Endothelial cell of umbilical vein (primary cell): ENCODE measurements at regions not wholly inside any gene's neighbourhood (a gene's known extent, or its start where the extent isn't known, plus 50 kb on each side); places are given as distances from the start of the nearest gene placed in this dataset.

Source experiments
- BruUV-seq: library from RNA; stranded (reverse); fragments of 400-500 nt; replicated peaks from 2 replicates; lab custom pipeline; 2021; lab: Mats Ljungman, UMichigan
- CTCF ChIA-PET: fragments of 300-600, 350-600 bp; sonication (Branson Sonifier 250); formaldehyde crosslinking; loops from one replicate; lab custom pipeline; 2021; ENCODE audit warnings: antibody characterized with exemption, inconsistent platforms; lab: Charles Lee
- POLR2A ChIA-PET: fragments of 300-600, 350-600 bp; sonication (Branson Sonifier 250); formaldehyde crosslinking; loops from one replicate; lab custom pipeline; 2021; ENCODE audit warnings: antibody characterized with exemption, inconsistent platforms; lab: Charles Lee
- DNase-seq: peaks from one replicate; pipeline ENCODE4 v3.0.0-alpha.2; 2011; ENCODE audit warnings: low read depth, low spot score
- FAIRE-seq: peaks from 2 replicates; lab custom pipeline; 2011; peaks lifted over from hg19 to GRCh38; lab: Jason Lieb, UNC
- H2AFZ ChIP-seq: 2 replicates; pipeline ENCODE4 v1.6.0; 2012; ENCODE audit warnings: low read depth, low read length, control low read depth, inconsistent platforms
- H3K27ac ChIP-seq: 2 replicates; pipeline ENCODE4 v1.5.1; 2011; ENCODE audit warnings: low read depth, mild to moderate bottlenecking, control low read depth, low read length, moderate library complexity; ENCODE audit not compliant: insufficient read depth
- H3K27me3 ChIP-seq, 2 experiments: 2 replicates each; pipeline versions ENCODE4 v1.6.0 to v1.6.1; 2011; ENCODE audit warnings: low read length in 2 of 2, mixed read lengths in 1 of 2; ENCODE audit not compliant: control insufficient read depth in 2 of 2, insufficient read depth in 2 of 2
- H3K36me3 ChIP-seq, 2 experiments: 2 replicates in 1 of 2; 3 replicates in 1 of 2; pipeline ENCODE4 v1.5.1; 2011; ENCODE audit warnings: low read length in 2 of 2, mild to moderate bottlenecking in 1 of 2, moderate library complexity in 1 of 2; ENCODE audit not compliant: control insufficient read depth in 2 of 2, insufficient read depth in 2 of 2; ENCODE audit errors: extremely low read depth in 1 of 2
- H3K4me1 ChIP-seq: 3 replicates; pipeline ENCODE4 v1.5.1; 2011; ENCODE audit warnings: mild to moderate bottlenecking, low read length; ENCODE audit not compliant: control insufficient read depth, insufficient read depth; ENCODE audit errors: extremely low read depth
- H3K4me2 ChIP-seq: 2 replicates; pipeline ENCODE4 v1.6.1; 2011; ENCODE audit warnings: low read length, control low read depth, mixed read lengths; ENCODE audit not compliant: insufficient read depth
- H3K4me3 ChIP-seq, 3 experiments: fragments of 200-600 bp in 1 of 3; sonication (generic), shearing (Covaris generic) in 1 of 3; replicated peaks in 1 of 3; 2 replicates each; pipeline ENCODE4 v1.5.1; 2011 to 2016; ENCODE audit warnings: control low read depth in 3 of 3, low read length in 3 of 3, mild to moderate bottlenecking in 2 of 3, inconsistent platforms in 1 of 3, low read depth in 1 of 3, moderate library complexity in 1 of 3; ENCODE audit not compliant: insufficient read depth in 1 of 3
- H3K79me2 ChIP-seq: 2 replicates; pipeline ENCODE4 v1.6.0; 2012; ENCODE audit warnings: low read length, inconsistent platforms; ENCODE audit not compliant: control insufficient read depth, insufficient read depth
- H3K9ac ChIP-seq: replicated peaks from 2 replicates; pipeline ENCODE3; 2011; ENCODE audit warnings: low read length, control low read depth; ENCODE audit not compliant: insufficient read depth; ENCODE audit errors: extremely low read depth
- H3K9me1 ChIP-seq: replicated peaks from 3 replicates; pipeline ENCODE4 v1.6.0; 2011; ENCODE audit warnings: mild to moderate bottlenecking, low read length; ENCODE audit not compliant: control insufficient read depth, insufficient read depth; ENCODE audit errors: extremely low read depth
- H3K9me3 ChIP-seq: replicated peaks from 2 replicates; pipeline ENCODE4 v1.5.1; 2012; ENCODE audit warnings: low read length, inconsistent platforms; ENCODE audit not compliant: control insufficient read depth, insufficient read depth
- H4K20me1 ChIP-seq: replicated peaks from 2 replicates; pipeline ENCODE3; 2011; ENCODE audit warnings: mild to moderate bottlenecking, low read length; ENCODE audit not compliant: control insufficient read depth, insufficient read depth; ENCODE audit errors: extremely low read depth
- EZH2 ChIP-seq: IDR thresholded peaks from 2 replicates; pipeline ENCODE4 v1.6.1; 2012; ENCODE audit warnings: borderline replicate concordance, low read depth, mild to moderate bottlenecking, moderate library complexity, low read length, inconsistent platforms; ENCODE audit not compliant: severe bottlenecking
- FOS ChIP-seq: IDR thresholded peaks from 2 replicates; pipeline ENCODE4 v1.6.1; 2011; ENCODE audit warnings: mild to moderate bottlenecking, low read length, moderate library complexity, borderline replicate concordance; ENCODE audit not compliant: insufficient read depth
- GATA2 ChIP-seq: IDR thresholded peaks from 2 replicates; pipeline ENCODE4 v1.7.0; 2011; ENCODE audit warnings: low read depth, mild to moderate bottlenecking, moderate library complexity, mixed read lengths, low read length; ENCODE audit not compliant: insufficient read length, insufficient read depth
- JUN ChIP-seq: IDR thresholded peaks from 2 replicates; pipeline ENCODE4 v1.6.1; 2011; ENCODE audit warnings: borderline replicate concordance, low read depth; ENCODE audit not compliant: insufficient read length, insufficient read depth
- MYC ChIP-seq: IDR thresholded peaks from one replicate; pipeline ENCODE4 v1.6.1; 2011; ENCODE audit warnings: mild to moderate bottlenecking, low read depth, low read length
- POLR2A ChIP-seq: IDR thresholded peaks from 2 replicates; pipeline ENCODE4 v1.6.1; 2012; ENCODE audit warnings: low read depth, mild to moderate bottlenecking, control low read depth, low read length
- POLR2AphosphoS5 ChIP-seq: IDR thresholded peaks from 2 replicates; pipeline ENCODE4 v1.6.1; 2012; ENCODE audit warnings: low read depth, mild to moderate bottlenecking, control low read depth, low read length, moderate library complexity; ENCODE audit not compliant: insufficient read depth
- dilution Hi-C: fragments of 300-500 bp; cut with MboI; formaldehyde crosslinking; loops from one replicate; pipeline ENCODE4 v1.15.0; 2019; ENCODE audit warnings: low sequenced_read_pairs; ENCODE audit not compliant: extremely low pct_ligation_motif_present
- intact Hi-C: fragments of 100-400 bp; cut with micrococcal nuclease; formaldehyde crosslinking; loops from one replicate; pipeline ENCODE4 v1.10.0; 2022
- TF ChIP-seq, protein P1 (sequence below), 2 donors: IDR thresholded peaks; 1 replicate in 1 of 2; 2 replicates in 1 of 2; pipeline ENCODE4 v1.5.1; 2011; ENCODE audit warnings: low read length in 2 of 2, mild to moderate bottlenecking in 2 of 2, moderate library complexity in 2 of 2, control low read depth in 1 of 2, inconsistent platforms in 1 of 2, low read depth in 1 of 2; ENCODE audit not compliant: insufficient read depth in 1 of 2; ENCODE audit errors: extremely low read depth in 1 of 2
- TF ChIP-seq, protein P2 (sequence below): IDR thresholded peaks from 2 replicates; pipeline ENCODE4 v1.6.1; 2011; ENCODE audit not compliant: insufficient read depth, insufficient read length

DNA sequence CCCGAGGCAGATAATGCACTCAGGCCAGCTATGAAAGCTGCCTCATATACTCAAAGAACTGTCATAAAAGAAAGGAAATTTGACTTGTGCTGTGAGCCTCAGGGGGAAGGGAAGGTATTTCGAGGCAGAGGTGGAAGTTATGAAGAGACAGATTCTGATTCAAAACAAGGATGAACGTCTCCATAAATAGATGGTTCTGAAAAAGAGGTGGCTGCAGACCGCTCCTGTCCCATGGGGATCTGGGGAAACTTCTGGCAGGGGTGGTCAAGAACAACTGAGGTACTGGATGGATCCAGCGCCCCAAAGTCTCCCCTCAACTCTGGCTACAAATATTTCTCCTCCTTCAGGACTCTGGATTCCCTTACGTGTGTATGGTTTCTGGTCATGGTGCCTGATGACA lies 168.1 kb upstream of the IRS2 start:
- intact Hi-C loops = no loop called here
- dilution Hi-C loops = no loop called here
- H3K79me2 ChIP-seq = no peaks in the 10 kb centered on the region
- no peaks in the 10 kb centered on the region for H3K4me1 ChIP-seq
- BruUV-seq = no TSS peak
- H3K4me3 ChIP-seq = no peak overlapping the region
- no peaks in the 10 kb centered on the region for H3K27me3 ChIP-seq
- no peaks in the 10 kb centered on the region for H4K20me1 ChIP-seq
- H3K9ac ChIP-seq = no peak overlapping the region
- DNase-seq (no peak), FAIRE-seq (no peak)
- H3K27ac ChIP-seq = no peak overlapping the region
- H3K4me2 ChIP-seq = no peak overlapping the region
- CTCF ChIA-PET = no interaction called here
- H2AFZ ChIP-seq = no peak overlapping the region
- H3K9me1 ChIP-seq = no peaks in the 10 kb centered on the region
- TF ChIP-seq, protein P1, sequence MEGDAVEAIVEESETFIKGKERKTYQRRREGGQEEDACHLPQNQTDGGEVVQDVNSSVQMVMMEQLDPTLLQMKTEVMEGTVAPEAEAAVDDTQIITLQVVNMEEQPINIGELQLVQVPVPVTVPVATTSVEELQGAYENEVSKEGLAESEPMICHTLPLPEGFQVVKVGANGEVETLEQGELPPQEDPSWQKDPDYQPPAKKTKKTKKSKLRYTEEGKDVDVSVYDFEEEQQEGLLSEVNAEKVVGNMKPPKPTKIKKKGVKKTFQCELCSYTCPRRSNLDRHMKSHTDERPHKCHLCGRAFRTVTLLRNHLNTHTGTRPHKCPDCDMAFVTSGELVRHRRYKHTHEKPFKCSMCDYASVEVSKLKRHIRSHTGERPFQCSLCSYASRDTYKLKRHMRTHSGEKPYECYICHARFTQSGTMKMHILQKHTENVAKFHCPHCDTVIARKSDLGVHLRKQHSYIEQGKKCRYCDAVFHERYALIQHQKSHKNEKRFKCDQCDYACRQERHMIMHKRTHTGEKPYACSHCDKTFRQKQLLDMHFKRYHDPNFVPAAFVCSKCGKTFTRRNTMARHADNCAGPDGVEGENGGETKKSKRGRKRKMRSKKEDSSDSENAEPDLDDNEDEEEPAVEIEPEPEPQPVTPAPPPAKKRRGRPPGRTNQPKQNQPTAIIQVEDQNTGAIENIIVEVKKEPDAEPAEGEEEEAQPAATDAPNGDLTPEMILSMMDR (IDR thresholded peaks at IDR 0.05; ENCODE audit: extremely low read depth in 1 of 2, insufficient read depth in 1 of 2, low read depth in 1 of 2, low read length in 2 of 2) = no peak
- TF ChIP-seq POLR2A (no peak), JUN (no peak), POLR2AphosphoS5 (no peak), GATA2 (no peak)
- H3K36me3 ChIP-seq = no peaks in the 10 kb centered on the region
- POLR2A ChIA-PET = no interaction called here
- H3K9me3 ChIP-seq = no peaks in the 10 kb centered on the region

DNA sequence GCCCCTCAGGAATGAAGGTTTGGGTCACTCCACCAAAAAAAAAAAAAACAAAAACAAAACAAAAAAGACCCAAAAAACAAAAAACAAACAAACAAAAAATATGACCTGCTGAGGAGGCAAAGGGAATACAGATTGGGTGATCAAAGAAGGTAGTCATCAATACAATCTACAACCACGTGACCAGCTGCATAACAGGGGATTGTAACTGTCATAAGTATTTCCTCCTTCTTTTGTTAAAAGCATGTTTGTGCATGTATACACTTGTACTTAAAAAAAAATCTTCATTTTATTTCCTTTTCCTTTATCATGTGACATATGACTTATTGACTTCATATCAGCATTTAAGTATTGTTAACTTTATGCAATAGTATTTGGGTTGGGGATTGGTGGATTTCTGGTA lies 165.1 kb upstream of the IRS2 start:
- no TSS peak for BruUV-seq
- no peak for FAIRE-seq
- H3K36me3 ChIP-seq = no peaks in the 10 kb centered on the region
- no peak overlapping the region for H3K4me2 ChIP-seq
- H3K9ac ChIP-seq = no peak overlapping the region
- DNase-seq = no peak
- no peaks in the 10 kb centered on the region for H3K4me1 ChIP-seq
- TF ChIP-seq, protein P1 (IDR thresholded peaks at IDR 0.05; ENCODE audit: extremely low read depth in 1 of 2, insufficient read depth in 1 of 2, low read depth in 1 of 2, low read length in 2 of 2) = no peak
- TF ChIP-seq JUN (no peak), POLR2AphosphoS5 (no peak), MYC (no peak), FOS (no peak), GATA2 (no peak), POLR2A (no peak), EZH2 (no peak)
- TF ChIP-seq, protein P2, sequence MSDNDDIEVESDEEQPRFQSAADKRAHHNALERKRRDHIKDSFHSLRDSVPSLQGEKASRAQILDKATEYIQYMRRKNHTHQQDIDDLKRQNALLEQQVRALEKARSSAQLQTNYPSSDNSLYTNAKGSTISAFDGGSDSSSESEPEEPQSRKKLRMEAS = no peak
- no peak overlapping the region for H2AFZ ChIP-seq
- ChIA-PET POLR2A (no interaction called here), CTCF (no interaction called here)
- no peaks in the 10 kb centered on the region for H4K20me1 ChIP-seq
- no peaks in the 10 kb centered on the region for H3K9me1 ChIP-seq
- dilution Hi-C loops = no loop called here
- no peaks in the 10 kb centered on the region for H3K27me3 ChIP-seq
- no peak overlapping the region for H3K27ac ChIP-seq
- H3K9me3 ChIP-seq = no peaks in the 10 kb centered on the region
- H3K79me2 ChIP-seq = no peaks in the 10 kb centered on the region
- intact Hi-C loops = no loop called here
- no peak overlapping the region for H3K4me3 ChIP-seq
